Psoas muscle (tissue), 7 donors: ENCODE measurements at regions not wholly inside any gene's neighbourhood (a gene's known extent, or its start where the extent isn't known, plus 50 kb on each side); places are given as distances from the start of the nearest gene placed in this dataset.
A peak's percentile ranks its signal among the peaks of the same experiment; 100 is the strongest.

Experiments used
- ATAC-seq, 4 donors: fragments of 200-7000 bp; cut with Tn5 transposase; one replicate each; pipeline ENCODE4 v1.9.1; 2020; ENCODE audit warnings: moderate library complexity in 3 of 4, mild to moderate bottlenecking in 2 of 4
- DNase-seq, 2 donors: peaks; one replicate each; pipeline ENCODE4 v3.0.0-alpha.2; 2020
- H3K27ac ChIP-seq: fragments of 200-600 bp; one replicate; pipeline ENCODE4 v1.8.0; 2022
- H3K27me3 ChIP-seq, 3 donors: fragments of 200-600 bp in 1 of 3; one replicate each; pipeline versions ENCODE4 v1.6.1 to v1.8.0; 2013 to 2022; ENCODE audit warnings: low read length in 2 of 3, mild to moderate bottlenecking in 2 of 3, moderate library complexity in 1 of 3; ENCODE audit not compliant: insufficient read depth in 3 of 3
- H3K36me3 ChIP-seq, 2 donors: fragments of 200-600 bp in 1 of 2; one replicate each; pipeline versions ENCODE4 v1.6.1 to v1.8.0; 2013 to 2022; ENCODE audit warnings: low read depth in 1 of 2, mild to moderate bottlenecking in 1 of 2, moderate library complexity in 1 of 2; ENCODE audit not compliant: insufficient read depth in 1 of 2
- H3K4me1 ChIP-seq: fragments of 200-600 bp; one replicate; pipeline ENCODE4 v1.8.0; 2022
- H3K4me3 ChIP-seq: fragments of 200-600 bp; one replicate; pipeline ENCODE4 v1.8.0; 2022; ENCODE audit warnings: mild to moderate bottlenecking
- H3K9me3 ChIP-seq: fragments of 200-600 bp; one replicate; pipeline ENCODE4 v1.8.0; 2022
- CTCF ChIP-seq: fragments of 200-600 bp; IDR thresholded peaks from one replicate; pipeline ENCODE4 v1.8.0; 2022; ENCODE audit warnings: antibody characterized with exemption
- WGBS, 3 donors: extraction: QIAGEN DNeasy Blood & Tissue Kit; methylation state at CpG; one replicate each; pipeline versions ENCODE4 v1.1.6 to v1.1.7; 2013; 5-methylcytosine and 5-hydroxymethylcytosine counted together
- intact Hi-C, 2 donors: fragments of 100-400 bp; cut with DNase I; formaldehyde crosslinking; loops; one replicate each; pipeline versions ENCODE4 v1.11.0 to v1.14.2; 2022
- donor health status: healthy with polysubstance abuse.
- donor health status: DM: no; HTN: no; CAD: no; lungs with moderate emphysema.
- donor health status: Bipolar disorder and iron deficiency.
- donor health status: healthy.
- donor health status: DM: yes; HTN: yes; CAD: no.
- donor health status: DM: no; HTN: no; CAD: no.
- donor health status: DM: yes; HTN: yes; CAD: no.

- Histone ChIP-seq H3K36me3 (no peaks in the 10 kb centered on the region), H3K27me3 (no peaks in the 10 kb centered on the region), H3K4me3 (no peak overlapping the region), H3K9me3 (no peaks in the 10 kb centered on the region), H3K4me1 (no peaks in the 10 kb centered on the region), H3K27ac (no peak overlapping the region)
- DNase-seq: no peak
- intact Hi-C loops: no loop called here
- 58 to 70% (median 64%) methylated on average over 10 of the region's 10 CpGs for WGBS, 3 donors
- TF ChIP-seq CTCF: no peak
- no peak for ATAC-seq
Observed at GRCh38 chr6:164037171-164037870, 622.8 kb downstream of the QKI start.

GRCh38 chr6:164035900-164036485 lies 621.5 kb downstream of the QKI start:
- Histone ChIP-seq H3K9me3 (no peaks in the 10 kb centered on the region), H3K4me1 (no peaks in the 10 kb centered on the region), H3K4me3 (no peak overlapping the region), H3K36me3 (no peaks in the 10 kb centered on the region), H3K27ac (no peak overlapping the region), H3K27me3 (no peaks in the 10 kb centered on the region)
- ATAC-seq (no peak), DNase-seq (no peak)
- TF ChIP-seq CTCF: no peak
- WGBS, 3 donors: 77 to 85% (median 83%) methylated on average over 6 of the region's 6 CpGs
- intact Hi-C loops: no loop called here

GRCh38 chr6:164034602-164035140 lies 620.2 kb downstream of the QKI start:
- Histone ChIP-seq H3K36me3 (no peaks in the 10 kb centered on the region), H3K4me3 (no peak overlapping the region), H3K27ac (no peak overlapping the region), H3K9me3 (no peaks in the 10 kb centered on the region), H3K4me1 (no peaks in the 10 kb centered on the region), H3K27me3 (no peaks in the 10 kb centered on the region)
- ATAC-seq (no peak), DNase-seq (no peak)
- TF ChIP-seq CTCF: no peak
- intact Hi-C loops: no loop called here
- 16 to 35% (median 20%) methylated on average over 2 of the region's 2 CpGs for WGBS, 3 donors

- no peak for DNase-seq
- no peaks in the 10 kb centered on the region for H3K27me3 ChIP-seq
- H3K9me3 ChIP-seq: no peaks in the 10 kb centered on the region
- whole genome bisulfite sequencing, 3 donors: 36 to 77% (median 49%) methylated on average over 6 of the region's 6 CpGs
- peak in 2 of 4 donors; percentile 21 to 65 for ATAC-seq
- H3K4me3 ChIP-seq: no peak overlapping the region
- H3K4me1 ChIP-seq: peaks cover 26% of the 10 kb centered on the region
- H3K36me3 ChIP-seq: no peaks in the 10 kb centered on the region
- no peak for TF ChIP-seq CTCF
- H3K27ac ChIP-seq: no peak overlapping the region
- intact Hi-C loops: no loop called here
Observed at GRCh38 chr6:164025180-164025579, 610.7 kb downstream of the QKI start.
